ENCODE measurements at regions not wholly inside any gene's neighbourhood (a gene's known extent, or its start where the extent isn't known, plus 50 kb on each side); places are given as distances from the start of the nearest gene placed in this dataset.

DNA sequence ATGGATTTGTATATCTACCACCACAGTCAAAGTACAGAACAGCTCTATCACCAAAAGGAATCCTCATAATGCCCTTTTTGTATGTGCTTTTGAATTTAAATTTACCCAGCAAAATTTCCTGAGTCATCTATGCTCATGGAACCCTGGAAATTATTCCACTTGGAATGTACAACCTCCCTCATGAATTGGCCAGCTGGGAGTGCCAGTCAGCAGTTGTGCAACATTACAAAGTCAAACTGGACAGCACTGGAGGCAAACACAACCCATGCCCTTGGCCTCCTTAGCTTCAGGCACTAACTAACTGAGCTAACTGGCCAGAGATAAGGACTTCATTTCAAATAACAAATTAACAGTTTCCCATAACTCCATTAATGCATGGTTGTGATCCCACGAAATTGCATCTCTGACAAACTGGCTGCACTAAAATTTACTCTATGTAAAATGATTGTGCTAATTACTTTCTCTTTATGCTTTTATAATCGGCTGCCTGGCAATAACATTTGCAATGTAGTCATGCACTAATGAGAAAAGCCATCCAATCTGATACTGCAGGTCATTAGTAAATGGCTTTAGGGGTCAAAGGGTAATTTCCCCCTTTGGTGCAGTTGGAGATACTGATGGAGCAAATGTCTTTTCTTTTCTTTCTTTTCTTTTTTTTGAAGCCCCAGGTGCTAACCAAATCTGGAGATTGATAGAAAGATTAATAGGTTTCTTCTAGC lies 270.5 kb downstream of the ACTR3 start:
- no peak for DNase-seq (ENCODE audit: low spot score in 2 of 2)
- Histone ChIP-seq H3K9me3 (no peaks in the 10 kb centered on the region), H3K27me3 (no peaks in the 10 kb centered on the region), H3K27ac (no peak overlapping the region), H3K4me3 (no peak overlapping the region), H3K4me1 (no peaks in the 10 kb centered on the region), H3K36me3 (no peaks in the 10 kb centered on the region)
- intact Hi-C loops (cut with DNase I; ENCODE audit: low total_unique reads) = no loop called here
- no peak for TF ChIP-seq CTCF (IDR thresholded peaks at IDR 0.05)
- TF ChIP-seq POLR2AphosphoS5 (IDR thresholded peaks at IDR 0.05) = no peak
- no peak for TF ChIP-seq POLR2A (IDR thresholded peaks at IDR 0.05)

DNA sequence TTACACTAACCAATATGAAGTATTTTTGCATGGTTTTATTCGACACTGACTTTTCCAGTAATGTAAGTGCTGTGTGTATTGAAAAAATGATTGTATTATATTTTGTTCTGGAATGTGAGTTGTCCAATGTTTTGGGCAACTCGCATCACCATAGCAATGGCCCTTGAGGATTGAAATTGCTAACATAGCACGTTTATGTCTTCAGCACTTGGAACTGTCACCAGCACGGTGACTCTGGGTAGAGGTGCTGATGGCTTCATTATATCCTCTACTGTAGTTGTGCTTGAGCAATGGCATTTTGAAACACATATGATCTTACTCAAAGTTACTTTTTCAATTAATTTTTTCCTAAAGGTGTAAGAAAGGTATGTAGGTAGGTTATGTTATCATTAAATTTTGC lies 271.5 kb downstream of the ACTR3 start:
- intact Hi-C loops (cut with DNase I; ENCODE audit: low total_unique reads) = no loop called here
- TF ChIP-seq CTCF (IDR thresholded peaks at IDR 0.05) (no peak), POLR2AphosphoS5 (IDR thresholded peaks at IDR 0.05) (no peak), POLR2A (IDR thresholded peaks at IDR 0.05) (no peak)

GRCh38 chr2:114167799-114168198 lies 274.6 kb upstream of the DPP10 start:
- Histone ChIP-seq H3K9me3 (no peaks in the 10 kb centered on the region), H3K27ac (no peak overlapping the region), H3K36me3 (no peaks in the 10 kb centered on the region), H3K4me3 (no peak overlapping the region), H3K27me3 (no peaks in the 10 kb centered on the region), H3K4me1 (no peaks in the 10 kb centered on the region)
- TF ChIP-seq POLR2AphosphoS5 (IDR thresholded peaks at IDR 0.05) (no peak), CTCF (IDR thresholded peaks at IDR 0.05) (no peak), POLR2A (IDR thresholded peaks at IDR 0.05) (no peak)
- no peak for DNase-seq (ENCODE audit: low spot score in 2 of 2)
- intact Hi-C loops (cut with DNase I; ENCODE audit: low total_unique reads) = no loop called here

More for the DNA sequence above, 271.5 kb downstream of the ACTR3 start:
- no peaks in the 10 kb centered on the region for H3K9me3 ChIP-seq
- no peak overlapping the region for H3K27ac ChIP-seq
- no peaks in the 10 kb centered on the region for H3K4me1 ChIP-seq
- H3K36me3 ChIP-seq = no peaks in the 10 kb centered on the region
- H3K4me3 ChIP-seq = no peak overlapping the region
- DNase-seq (ENCODE audit: low spot score in 2 of 2) = no peak
- H3K27me3 ChIP-seq = no peaks in the 10 kb centered on the region

GRCh38 chr2:114170070-114170469 lies 272.4 kb upstream of the DPP10 start:
- H3K36me3 ChIP-seq = no peaks in the 10 kb centered on the region
- H3K9me3 ChIP-seq = no peaks in the 10 kb centered on the region
- no peaks in the 10 kb centered on the region for H3K27me3 ChIP-seq
- no peak overlapping the region for H3K27ac ChIP-seq
- H3K4me3 ChIP-seq = no peak overlapping the region
- intact Hi-C loops (cut with DNase I; ENCODE audit: low total_unique reads) = no loop called here
- no peak for DNase-seq (ENCODE audit: low spot score in 2 of 2)
- no peaks in the 10 kb centered on the region for H3K4me1 ChIP-seq
- TF ChIP-seq POLR2AphosphoS5 (IDR thresholded peaks at IDR 0.05) = no peak
- no peak for TF ChIP-seq CTCF (IDR thresholded peaks at IDR 0.05)
- no peak for TF ChIP-seq POLR2A (IDR thresholded peaks at IDR 0.05)

DNA sequence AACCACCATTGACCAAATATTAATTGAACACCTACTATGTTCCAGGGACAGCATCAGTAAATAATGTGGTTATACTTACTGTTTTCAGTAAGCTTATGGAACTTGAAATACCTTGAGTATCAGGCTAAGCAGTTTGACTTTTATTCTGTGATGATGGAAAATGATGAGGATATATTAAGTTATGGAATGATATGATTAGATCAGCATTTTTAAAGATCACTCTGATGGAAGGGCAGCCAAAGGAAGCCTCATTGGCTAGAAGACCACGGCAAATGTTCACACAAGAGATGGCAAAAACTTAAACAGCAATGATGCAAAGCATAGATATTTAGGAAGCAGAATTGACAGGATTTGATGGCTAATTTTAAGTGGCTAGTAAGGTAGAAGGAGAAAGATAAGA lies 266.9 kb upstream of the DPP10 start:
- Histone ChIP-seq H3K27ac (no peak overlapping the region), H3K36me3 (no peaks in the 10 kb centered on the region), H3K4me1 (no peaks in the 10 kb centered on the region), H3K27me3 (no peaks in the 10 kb centered on the region), H3K9me3 (no peaks in the 10 kb centered on the region), H3K4me3 (no peak overlapping the region)
- TF ChIP-seq CTCF (IDR thresholded peaks at IDR 0.05) (no peak), POLR2AphosphoS5 (IDR thresholded peaks at IDR 0.05) (no peak), POLR2A (IDR thresholded peaks at IDR 0.05) (no peak)
- no peak for DNase-seq (ENCODE audit: low spot score in 2 of 2)
- intact Hi-C loops (cut with DNase I; ENCODE audit: low total_unique reads) = no loop called here
